ENCODE measurements at regions not wholly inside any gene's neighbourhood (a gene's known extent, or its start where the extent isn't known, plus 50 kb on each side); places are given as distances from the start of the nearest gene placed in this dataset.

DNA sequence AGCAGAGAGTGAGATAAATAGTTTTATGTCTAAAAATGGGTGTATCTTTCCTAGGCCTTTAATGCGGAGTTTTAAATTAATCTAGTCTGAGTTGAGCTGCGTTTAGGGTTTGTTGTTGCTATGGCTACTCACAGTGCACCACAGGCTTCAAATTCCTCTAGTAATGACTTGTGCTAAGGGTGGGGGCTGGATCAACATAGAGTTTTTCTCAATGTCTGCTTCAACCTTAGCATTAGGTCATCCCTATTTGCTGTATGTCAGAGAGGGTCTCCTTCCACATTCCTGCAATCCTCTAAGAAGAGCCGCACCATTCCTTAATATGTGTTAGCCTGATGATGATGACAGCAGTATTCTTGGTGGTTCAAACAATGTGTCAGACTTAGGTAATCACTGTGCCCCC is 465.6 kb upstream of the KIF2A start:
- no peaks in the 10 kb centered on the region for H3K27me3 ChIP-seq (ENCODE audit: control insufficient read depth in 3 of 3, insufficient read depth in 3 of 3, low read length in 3 of 3)
- no peak overlapping the region for H3K27ac ChIP-seq (ENCODE audit: low read depth in 1 of 3, low read length in 2 of 3)
- 61 to 71% (median 66%) methylated on average over 3 of the region's 3 CpGs for whole genome bisulfite sequencing, 3 donors
- no peaks in the 10 kb centered on the region for H3K36me3 ChIP-seq (ENCODE audit: control insufficient read depth in 3 of 3, insufficient read depth in 2 of 3, low read depth in 1 of 3, low read length in 3 of 3)
- FAIRE-seq (no peak), DNase-seq (no peak)
- no peak overlapping the region for H3K4me3 ChIP-seq (ENCODE audit: low read depth in 1 of 3, low read length in 3 of 3)
- H3K4me1 ChIP-seq (ENCODE audit: control insufficient read depth in 3 of 3, insufficient read depth in 2 of 3, low read depth in 1 of 3, low read length in 2 of 3): no peaks in the 10 kb centered on the region
- no peaks in the 10 kb centered on the region for H3K9me3 ChIP-seq (ENCODE audit: control insufficient read depth in 2 of 2, insufficient read depth in 1 of 2, low read depth in 1 of 2, low read length in 1 of 2)

- no peaks in the 10 kb centered on the region for H3K4me1 ChIP-seq (ENCODE audit: control insufficient read depth in 3 of 3, insufficient read depth in 2 of 3, low read depth in 1 of 3, low read length in 2 of 3)
- no peaks in the 10 kb centered on the region for H3K9me3 ChIP-seq (ENCODE audit: control insufficient read depth in 2 of 2, insufficient read depth in 1 of 2, low read depth in 1 of 2, low read length in 1 of 2)
- H3K4me3 ChIP-seq (ENCODE audit: low read depth in 1 of 3, low read length in 3 of 3): no peak overlapping the region
- no peak for DNase-seq
- H3K36me3 ChIP-seq (ENCODE audit: control insufficient read depth in 3 of 3, insufficient read depth in 2 of 3, low read depth in 1 of 3, low read length in 3 of 3): no peaks in the 10 kb centered on the region
- no peak for FAIRE-seq
- no peak overlapping the region for H3K27ac ChIP-seq (ENCODE audit: low read depth in 1 of 3, low read length in 2 of 3)
- H3K27me3 ChIP-seq (ENCODE audit: control insufficient read depth in 3 of 3, insufficient read depth in 3 of 3, low read length in 3 of 3): no peaks in the 10 kb centered on the region
- 87 to 91% (median 90%) methylated on average over 1 of the region's 1 CpG for whole genome bisulfite sequencing, 3 donors
Measured at GRCh38 chr5:61842840-61843239, 463.2 kb upstream of the KIF2A start.

DNA sequence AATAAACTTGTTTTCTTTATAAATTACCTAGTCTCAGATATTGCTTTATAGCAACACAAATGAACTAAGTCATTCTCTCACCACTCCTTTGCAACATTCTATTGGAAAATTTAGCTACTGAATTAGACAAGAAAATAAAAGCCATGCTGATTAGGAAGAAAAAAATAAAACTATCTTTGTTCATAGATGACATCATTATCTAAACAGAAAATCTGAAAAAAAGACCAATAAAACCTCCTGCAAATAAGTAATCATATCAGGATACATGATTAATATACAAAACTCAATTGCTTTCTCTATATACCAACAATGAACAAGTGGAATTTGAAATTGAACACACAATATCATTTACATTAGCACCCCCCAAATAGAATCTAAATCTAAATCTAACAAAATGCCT is 455.3 kb upstream of the KIF2A start:
- no peaks in the 10 kb centered on the region for H3K27me3 ChIP-seq (ENCODE audit: control insufficient read depth in 3 of 3, insufficient read depth in 3 of 3, low read length in 3 of 3)
- no peak overlapping the region for H3K27ac ChIP-seq (ENCODE audit: low read depth in 1 of 3, low read length in 2 of 3)
- H3K4me3 ChIP-seq (ENCODE audit: low read depth in 1 of 3, low read length in 3 of 3): no peak overlapping the region
- H3K4me1 ChIP-seq (ENCODE audit: control insufficient read depth in 3 of 3, insufficient read depth in 2 of 3, low read depth in 1 of 3, low read length in 2 of 3): no peaks in the 10 kb centered on the region
- peaks cover 0 to 4% of the 10 kb centered on the region in 2 donors for H3K9me3 ChIP-seq (ENCODE audit: control insufficient read depth in 2 of 2, insufficient read depth in 1 of 2, low read depth in 1 of 2, low read length in 1 of 2)
- no peak for DNase-seq
- FAIRE-seq: no peak
- H3K36me3 ChIP-seq (ENCODE audit: control insufficient read depth in 3 of 3, insufficient read depth in 2 of 3, low read depth in 1 of 3, low read length in 3 of 3): no peaks in the 10 kb centered on the region

GRCh38 chr5:61854531-61854930 is 451.5 kb upstream of the KIF2A start:
- WGBS, 3 donors: 78 to 86% (median 79%) methylated on average over 2 of the region's 2 CpGs
- Histone ChIP-seq H3K9me3 (ENCODE audit: control insufficient read depth in 2 of 2, insufficient read depth in 1 of 2, low read depth in 1 of 2, low read length in 1 of 2) (peaks cover 0 to 4% of the 10 kb centered on the region in 2 donors), H3K27ac (ENCODE audit: low read depth in 1 of 3, low read length in 2 of 3) (no peak overlapping the region), H3K4me1 (ENCODE audit: control insufficient read depth in 3 of 3, insufficient read depth in 2 of 3, low read depth in 1 of 3, low read length in 2 of 3) (no peaks in the 10 kb centered on the region), H3K27me3 (ENCODE audit: control insufficient read depth in 3 of 3, insufficient read depth in 3 of 3, low read length in 3 of 3) (no peaks in the 10 kb centered on the region), H3K36me3 (ENCODE audit: control insufficient read depth in 3 of 3, insufficient read depth in 2 of 3, low read depth in 1 of 3, low read length in 3 of 3) (no peaks in the 10 kb centered on the region), H3K4me3 (ENCODE audit: low read depth in 1 of 3, low read length in 3 of 3) (no peak overlapping the region)
- no peak for DNase-seq
- no peak for FAIRE-seq

DNA sequence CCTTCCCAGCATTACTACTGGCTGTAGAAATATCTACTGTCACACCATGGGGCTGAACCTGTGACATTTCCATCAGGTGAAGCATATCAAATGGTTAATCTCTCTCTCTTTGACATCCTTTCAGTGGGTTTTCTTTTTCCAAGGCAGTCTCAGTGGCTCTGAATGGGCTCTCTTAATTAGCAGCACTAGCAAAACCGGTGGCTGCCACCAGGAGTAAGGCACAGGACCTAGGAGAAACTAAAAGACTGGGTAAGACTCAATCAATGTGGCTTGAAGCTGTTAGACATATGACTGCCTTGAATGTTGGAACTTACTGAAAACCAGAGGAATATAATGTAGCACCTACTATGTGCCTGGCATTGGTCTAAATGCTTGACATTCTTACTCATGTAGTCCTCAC is 445.0 kb upstream of the KIF2A start:
- 59 to 62% (median 61%) methylated on average over 1 of the region's 1 CpG for WGBS, 3 donors
- Histone ChIP-seq H3K27me3 (ENCODE audit: control insufficient read depth in 3 of 3, insufficient read depth in 3 of 3, low read length in 3 of 3) (no peaks in the 10 kb centered on the region), H3K4me3 (ENCODE audit: low read depth in 1 of 3, low read length in 3 of 3) (no peak overlapping the region), H3K9me3 (ENCODE audit: control insufficient read depth in 2 of 2, insufficient read depth in 1 of 2, low read depth in 1 of 2, low read length in 1 of 2) (no peaks in the 10 kb centered on the region), H3K36me3 (ENCODE audit: control insufficient read depth in 3 of 3, insufficient read depth in 2 of 3, low read depth in 1 of 3, low read length in 3 of 3) (no peaks in the 10 kb centered on the region), H3K27ac (ENCODE audit: low read depth in 1 of 3, low read length in 2 of 3) (no peak overlapping the region), H3K4me1 (ENCODE audit: control insufficient read depth in 3 of 3, insufficient read depth in 2 of 3, low read depth in 1 of 3, low read length in 2 of 3) (no peaks in the 10 kb centered on the region)
- FAIRE-seq: no peak
- DNase-seq: no peak

GRCh38 chr5:61866930-61867329 is 439.1 kb upstream of the KIF2A start:
- Histone ChIP-seq H3K9me3 (ENCODE audit: control insufficient read depth in 2 of 2, insufficient read depth in 1 of 2, low read depth in 1 of 2, low read length in 1 of 2) (peaks cover 0 to 7% of the 10 kb centered on the region in 2 donors), H3K36me3 (ENCODE audit: control insufficient read depth in 3 of 3, insufficient read depth in 2 of 3, low read depth in 1 of 3, low read length in 3 of 3) (no peaks in the 10 kb centered on the region), H3K27me3 (ENCODE audit: control insufficient read depth in 3 of 3, insufficient read depth in 3 of 3, low read length in 3 of 3) (no peaks in the 10 kb centered on the region), H3K4me1 (ENCODE audit: control insufficient read depth in 3 of 3, insufficient read depth in 2 of 3, low read depth in 1 of 3, low read length in 2 of 3) (no peaks in the 10 kb centered on the region), H3K4me3 (ENCODE audit: low read depth in 1 of 3, low read length in 3 of 3) (no peak overlapping the region), H3K27ac (ENCODE audit: low read depth in 1 of 3, low read length in 2 of 3) (no peak overlapping the region)
- FAIRE-seq (no peak), DNase-seq (no peak)
- 35 to 48% (median 38%) methylated on average over 3 of the region's 3 CpGs for WGBS, 3 donors

- FAIRE-seq (no peak), DNase-seq (no peak)
- WGBS, 3 donors: 88 to 92% (median 91%) methylated on average over 2 of the region's 2 CpGs
- Histone ChIP-seq H3K27ac (ENCODE audit: low read depth in 1 of 3, low read length in 2 of 3) (no peak overlapping the region), H3K9me3 (ENCODE audit: control insufficient read depth in 2 of 2, insufficient read depth in 1 of 2, low read depth in 1 of 2, low read length in 1 of 2) (peaks cover 2 to 12% of the 10 kb centered on the region in 2 donors), H3K36me3 (ENCODE audit: control insufficient read depth in 3 of 3, insufficient read depth in 2 of 3, low read depth in 1 of 3, low read length in 3 of 3) (no peaks in the 10 kb centered on the region), H3K4me3 (ENCODE audit: low read depth in 1 of 3, low read length in 3 of 3) (no peak overlapping the region), H3K27me3 (ENCODE audit: control insufficient read depth in 3 of 3, insufficient read depth in 3 of 3, low read length in 3 of 3) (peaks cover 0 to 2% (median 0%) of the 10 kb centered on the region in 3 donors), H3K4me1 (ENCODE audit: control insufficient read depth in 3 of 3, insufficient read depth in 2 of 3, low read depth in 1 of 3, low read length in 2 of 3) (no peaks in the 10 kb centered on the region)
Measured at GRCh38 chr5:61869333-61869732, 436.7 kb upstream of the KIF2A start.

GRCh38 chr5:61878471-61878870 is 427.5 kb upstream of the KIF2A start:
- no peak for FAIRE-seq
- DNase-seq: no peak
- Histone ChIP-seq H3K36me3 (ENCODE audit: control insufficient read depth in 3 of 3, insufficient read depth in 2 of 3, low read depth in 1 of 3, low read length in 3 of 3) (no peaks in the 10 kb centered on the region), H3K4me1 (ENCODE audit: control insufficient read depth in 3 of 3, insufficient read depth in 2 of 3, low read depth in 1 of 3, low read length in 2 of 3) (no peaks in the 10 kb centered on the region), H3K4me3 (ENCODE audit: low read depth in 1 of 3, low read length in 3 of 3) (no peak overlapping the region), H3K9me3 (ENCODE audit: control insufficient read depth in 2 of 2, insufficient read depth in 1 of 2, low read depth in 1 of 2, low read length in 1 of 2) (no peaks in the 10 kb centered on the region), H3K27me3 (ENCODE audit: control insufficient read depth in 3 of 3, insufficient read depth in 3 of 3, low read length in 3 of 3) (peaks cover 0 to 2% (median 0%) of the 10 kb centered on the region in 3 donors), H3K27ac (ENCODE audit: low read depth in 1 of 3, low read length in 2 of 3) (no peak overlapping the region)
- WGBS, 3 donors: 94 to 97% (median 97%) methylated on average over 3 of the region's 3 CpGs

- H3K27me3 ChIP-seq (ENCODE audit: control insufficient read depth in 3 of 3, insufficient read depth in 3 of 3, low read length in 3 of 3): no peaks in the 10 kb centered on the region
- 65 to 82% (median 68%) methylated on average over 6 of the region's 6 CpGs for WGBS, 3 donors
- no peaks in the 10 kb centered on the region for H3K4me1 ChIP-seq (ENCODE audit: control insufficient read depth in 3 of 3, insufficient read depth in 2 of 3, low read depth in 1 of 3, low read length in 2 of 3)
- H3K4me3 ChIP-seq (ENCODE audit: low read depth in 1 of 3, low read length in 3 of 3): no peak overlapping the region
- H3K27ac ChIP-seq (ENCODE audit: low read depth in 1 of 3, low read length in 2 of 3): no peak overlapping the region
- FAIRE-seq (no peak), DNase-seq (no peak)
- no peaks in the 10 kb centered on the region for H3K36me3 ChIP-seq (ENCODE audit: control insufficient read depth in 3 of 3, insufficient read depth in 2 of 3, low read depth in 1 of 3, low read length in 3 of 3)
- no peaks in the 10 kb centered on the region for H3K9me3 ChIP-seq (ENCODE audit: control insufficient read depth in 2 of 2, insufficient read depth in 1 of 2, low read depth in 1 of 2, low read length in 1 of 2)
Measured at GRCh38 chr5:61881821-61882487, 424.1 kb upstream of the KIF2A start.

All from small intestine (tissue), 7 donors.